ENCODE measurements at regions not wholly inside any gene's neighbourhood (a gene's known extent, or its start where the extent isn't known, plus 50 kb on each side); places are given as distances from the start of the nearest gene placed in this dataset.

DNA sequence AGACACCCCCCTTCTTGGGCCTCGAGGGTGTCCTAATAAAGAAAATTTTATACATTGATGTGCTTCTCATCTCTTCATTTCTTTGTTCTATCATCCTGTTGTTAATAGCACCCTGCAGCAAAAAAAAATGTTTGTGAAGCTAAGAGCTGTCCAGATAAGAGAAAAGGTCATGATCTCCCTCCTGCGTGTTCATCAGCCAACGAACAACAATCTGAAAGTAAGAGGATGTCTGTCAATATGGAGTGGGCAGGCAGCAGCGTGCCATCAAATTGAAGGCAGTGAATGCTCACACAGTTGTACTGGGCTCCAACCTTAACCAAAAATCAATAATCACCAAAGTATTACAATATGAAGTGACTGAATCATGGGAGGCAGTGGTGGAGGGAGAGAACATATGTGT is 418.6 kb upstream of the ONECUT1 start (continued):
- TF ChIP-seq ZNF347 (CRISPR knock-in tag; IDR thresholded peaks at IDR 0.05; ENCODE audit: low read depth) (no peak), GABPA (tag; conservative IDR thresholded peaks at IDR 0.05; ENCODE audit: low read depth) (no peak), ZNF143 (CRISPR knock-in tag; IDR thresholded peaks at IDR 0.05) (no peak), NCOR1 (IDR thresholded peaks at IDR 0.05) (no peak), SMAD2 (IDR thresholded peaks at IDR 0.05; ENCODE audit: low read depth, low read length) (no peak), ATF4 (CRISPR knock-in tag; IDR thresholded peaks at IDR 0.05) (no peak), EZH2 (IDR thresholded peaks at IDR 0.05; ENCODE audit: borderline replicate concordance, low read depth, low read length) (no peak), NCOA4 (IDR thresholded peaks at IDR 0.05; ENCODE audit: partially characterized antibody) (no peak)
- TF ChIP-seq, protein P1, sequence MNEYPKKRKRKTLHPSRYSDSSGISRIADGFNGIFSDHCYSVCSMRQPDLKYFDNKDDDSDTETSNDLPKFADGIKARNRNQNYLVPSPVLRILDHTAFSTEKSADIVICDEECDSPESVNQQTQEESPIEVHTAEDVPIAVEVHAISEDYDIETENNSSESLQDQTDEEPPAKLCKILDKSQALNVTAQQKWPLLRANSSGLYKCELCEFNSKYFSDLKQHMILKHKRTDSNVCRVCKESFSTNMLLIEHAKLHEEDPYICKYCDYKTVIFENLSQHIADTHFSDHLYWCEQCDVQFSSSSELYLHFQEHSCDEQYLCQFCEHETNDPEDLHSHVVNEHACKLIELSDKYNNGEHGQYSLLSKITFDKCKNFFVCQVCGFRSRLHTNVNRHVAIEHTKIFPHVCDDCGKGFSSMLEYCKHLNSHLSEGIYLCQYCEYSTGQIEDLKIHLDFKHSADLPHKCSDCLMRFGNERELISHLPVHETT (CRISPR knock-in tag; conservative IDR thresholded peaks at IDR 0.05 in 1 of 2, IDR thresholded peaks at IDR 0.05 in 1 of 2) = no peak
- TF ChIP-seq, protein P2, sequence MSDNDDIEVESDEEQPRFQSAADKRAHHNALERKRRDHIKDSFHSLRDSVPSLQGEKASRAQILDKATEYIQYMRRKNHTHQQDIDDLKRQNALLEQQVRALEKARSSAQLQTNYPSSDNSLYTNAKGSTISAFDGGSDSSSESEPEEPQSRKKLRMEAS (CRISPR knock-in tag; IDR thresholded peaks at IDR 0.05) = no peak
- TF ChIP-seq, protein P3, sequence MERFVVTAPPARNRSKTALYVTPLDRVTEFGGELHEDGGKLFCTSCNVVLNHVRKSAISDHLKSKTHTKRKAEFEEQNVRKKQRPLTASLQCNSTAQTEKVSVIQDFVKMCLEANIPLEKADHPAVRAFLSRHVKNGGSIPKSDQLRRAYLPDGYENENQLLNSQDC (CRISPR knock-in tag; IDR thresholded peaks at IDR 0.05) = no peak
